Chondrocyte (in vitro differentiated cells): ENCODE measurements at regions not wholly inside any gene's neighbourhood (a gene's known extent, or its start where the extent isn't known, plus 50 kb on each side); places are given as distances from the start of the nearest gene placed in this dataset.
A peak's percentile ranks its signal among the peaks of the same experiment; 100 is the strongest.

Experiments used
- DNase-seq: peaks from one replicate; pipeline ENCODE4 v3.0.0; 2021; ENCODE audit warnings: mixed read lengths, low spot score
- H3K27ac Mint-ChIP-seq: one replicate; pipeline ENCODE4 v1.8.0; 2021; ENCODE audit warnings: mild to moderate bottlenecking, moderate library complexity, mixed read lengths; ENCODE audit not compliant: unreplicated experiment
- H3K27me3 Mint-ChIP-seq: 2 replicates; pipeline ENCODE4 v1.8.0; 2021; ENCODE audit warnings: low read depth, mixed read lengths
- H3K36me3 Mint-ChIP-seq: 2 replicates; pipeline ENCODE4 v1.8.0; 2021; ENCODE audit warnings: low read depth, mixed read lengths
- H3K4me1 Mint-ChIP-seq: 2 replicates; pipeline ENCODE4 v1.8.0; 2021; ENCODE audit warnings: low read depth, mild to moderate bottlenecking, mixed read lengths
- H3K4me3 Mint-ChIP-seq: one replicate; pipeline ENCODE4 v1.8.0; 2021; ENCODE audit warnings: mild to moderate bottlenecking, moderate library complexity, mixed read lengths; ENCODE audit not compliant: unreplicated experiment
- H3K9me3 Mint-ChIP-seq: 2 replicates; pipeline ENCODE4 v1.8.0; 2021; ENCODE audit warnings: low read depth, mixed read lengths
- CTCF ChIP-seq: fragments of 200-600 bp; sonication (generic); IDR thresholded peaks from 2 replicates; pipeline ENCODE4 v1.5.0; 2021; ENCODE audit warnings: antibody characterized with exemption, mild to moderate bottlenecking, moderate library complexity

GRCh38 chr10:57102236-57102635 is 741.2 kb upstream of the ZWINT start:
- Mint-ChIP-seq H3K27ac (no peak overlapping the region), H3K4me3 (no peak overlapping the region)

GRCh38 chr10:57098146-57098545 is 737.1 kb upstream of the ZWINT start:
- Mint-ChIP-seq H3K27me3 (peaks cover 2% of the 10 kb centered on the region), H3K27ac (no peak overlapping the region), H3K4me1 (no peaks in the 10 kb centered on the region), H3K36me3 (no peaks in the 10 kb centered on the region), H3K4me3 (no peak overlapping the region), H3K9me3 (no peaks in the 10 kb centered on the region)
- no peak for TF ChIP-seq CTCF
- DNase-seq, result no peak

More at GRCh38 chr10:57102236-57102635, 741.2 kb upstream of the ZWINT start:
- Mint-ChIP-seq H3K9me3 (no peaks in the 10 kb centered on the region), H3K4me1 (no peaks in the 10 kb centered on the region), H3K36me3 (no peaks in the 10 kb centered on the region), H3K27me3 (peaks cover 2% of the 10 kb centered on the region)
- DNase-seq, result no peak
- no peak for TF ChIP-seq CTCF

GRCh38 chr10:57096044-57096443 is 735.0 kb upstream of the ZWINT start:
- TF ChIP-seq CTCF, result no peak
- no peak overlapping the region for H3K27ac Mint-ChIP-seq
- peak; percentile 38 for DNase-seq

GRCh38 chr10:57094965-57095364 is 733.9 kb upstream of the ZWINT start:
- H3K36me3 Mint-ChIP-seq, result no peaks in the 10 kb centered on the region

More at GRCh38 chr10:57096044-57096443, 735.0 kb upstream of the ZWINT start:
- H3K4me3 Mint-ChIP-seq, result no peak overlapping the region
- no peaks in the 10 kb centered on the region for H3K36me3 Mint-ChIP-seq
- H3K4me1 Mint-ChIP-seq, result no peaks in the 10 kb centered on the region
- H3K9me3 Mint-ChIP-seq, result no peaks in the 10 kb centered on the region
- H3K27me3 Mint-ChIP-seq, result no peaks in the 10 kb centered on the region

GRCh38 chr10:57094083-57094482 is 733.0 kb upstream of the ZWINT start:
- DNase-seq, result no peak
- Mint-ChIP-seq H3K36me3 (no peaks in the 10 kb centered on the region), H3K4me3 (no peak overlapping the region), H3K27ac (no peak overlapping the region), H3K9me3 (no peaks in the 10 kb centered on the region), H3K4me1 (no peaks in the 10 kb centered on the region), H3K27me3 (no peaks in the 10 kb centered on the region)
- no peak for TF ChIP-seq CTCF

More at GRCh38 chr10:57094965-57095364, 733.9 kb upstream of the ZWINT start:
- Mint-ChIP-seq H3K4me1 (no peaks in the 10 kb centered on the region), H3K9me3 (no peaks in the 10 kb centered on the region), H3K27ac (no peak overlapping the region), H3K27me3 (no peaks in the 10 kb centered on the region), H3K4me3 (no peak overlapping the region)
- no peak for TF ChIP-seq CTCF
- peak; percentile 56 for DNase-seq
